NCI-H128 (cell line): ENCODE measurements at regions not wholly inside any gene's neighbourhood (a gene's known extent, or its start where the extent isn't known, plus 50 kb on each side); places are given as distances from the start of the nearest gene placed in this dataset.

Source experiments
- DNase-seq: peaks from one replicate; lab custom pipeline; 2025; ENCODE audit not compliant: unreplicated experiment; lab: John Stamatoyannopoulos, UW

DNA sequence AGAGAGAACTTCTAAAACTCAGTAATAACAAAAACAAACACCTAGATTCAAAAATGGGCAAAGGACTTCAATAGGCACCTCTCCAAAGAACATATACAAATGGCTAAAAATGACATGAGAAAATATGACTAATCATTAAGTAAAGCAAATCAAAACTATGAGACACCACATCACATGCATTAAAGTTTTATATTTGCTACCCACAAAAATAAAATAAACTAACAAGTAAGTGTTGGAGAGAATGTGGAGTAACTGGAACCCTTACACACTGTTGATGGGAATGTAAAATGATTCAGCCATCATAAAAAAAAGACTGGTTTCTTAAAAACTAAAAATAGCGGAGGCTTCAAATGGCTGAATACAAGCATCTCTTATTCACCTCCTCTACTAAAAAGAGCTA lies 262.1 kb upstream of the PKN2 start:
- DNase-seq: no peak

DNA sequence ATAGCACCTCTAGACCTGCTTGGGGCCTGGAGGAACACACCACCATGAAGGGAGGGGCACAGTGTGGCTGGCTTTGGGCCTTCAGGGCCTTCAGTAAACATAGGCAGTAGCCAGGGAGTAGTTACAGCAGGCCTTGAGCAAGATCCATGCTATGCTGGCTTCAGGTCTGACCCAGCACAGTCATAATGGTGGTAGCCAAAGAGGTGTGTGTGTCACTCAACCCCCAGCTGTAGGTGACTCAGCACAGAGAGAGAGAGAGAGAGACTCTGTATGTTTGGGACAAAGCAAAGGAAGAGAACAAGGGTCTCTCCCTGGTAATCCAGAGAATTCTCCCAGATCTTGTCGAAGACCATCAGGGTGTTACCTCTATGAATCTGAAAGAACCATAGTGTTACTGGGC lies 250.5 kb upstream of the PKN2 start:
- DNase-seq: no peak

DNA sequence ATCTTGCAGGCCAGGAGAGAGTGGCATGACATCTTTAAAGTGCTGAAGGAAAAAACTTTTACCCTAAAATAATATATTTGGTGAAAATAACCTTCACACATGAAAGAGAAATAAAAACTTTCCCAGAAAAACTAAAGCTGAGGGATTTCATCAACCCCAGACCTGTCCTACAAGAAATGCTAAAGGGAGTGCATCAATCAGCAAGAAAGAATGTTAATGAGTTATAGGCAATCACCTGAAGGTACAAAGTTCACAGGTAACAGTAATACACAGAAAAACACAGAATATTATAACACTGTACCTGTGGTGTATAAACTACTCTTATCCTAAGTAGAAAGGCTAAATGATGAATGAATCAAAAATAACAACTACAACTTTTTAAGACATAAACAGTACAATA lies 249.2 kb upstream of the PKN2 start:
- DNase-seq: no peak

DNA sequence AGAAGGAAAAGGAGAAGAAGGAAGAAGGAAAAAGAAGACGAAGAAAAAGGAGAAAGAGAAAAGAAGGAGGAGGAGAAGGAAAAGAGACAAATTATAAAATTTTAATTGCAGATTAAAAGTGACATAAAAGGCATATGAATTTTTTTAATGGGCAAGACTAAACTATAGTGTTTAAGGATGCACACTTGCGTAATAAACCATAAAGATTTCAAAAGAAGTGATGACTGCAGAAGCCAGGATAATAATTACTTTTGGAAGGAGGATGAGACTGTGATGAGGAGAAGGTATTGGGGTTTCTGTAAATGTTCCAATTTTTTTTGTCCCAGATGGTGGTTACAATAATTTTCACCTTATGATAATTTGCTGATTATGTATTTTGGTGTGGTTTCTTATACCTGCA lies 243.1 kb upstream of the PKN2 start:
- DNase-seq: no peak

DNA sequence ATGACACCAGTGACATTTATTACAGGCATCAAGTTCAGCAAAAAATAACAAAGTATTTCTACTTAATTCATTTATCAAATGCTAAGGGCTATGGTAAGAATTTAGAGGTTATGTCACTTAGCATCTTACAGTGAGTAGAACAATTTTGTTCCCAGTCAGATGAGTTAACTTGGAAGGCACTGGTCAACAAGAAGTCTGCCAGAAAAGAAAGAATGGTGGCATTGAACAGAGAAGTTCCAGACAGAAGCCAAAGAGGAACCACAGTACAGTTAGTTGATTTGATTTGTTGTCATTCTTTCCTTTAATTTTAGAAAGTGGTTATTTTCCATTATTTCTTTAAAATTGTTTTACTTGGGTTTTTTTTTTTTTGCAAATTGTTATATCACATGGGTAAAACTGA lies 232.2 kb upstream of the PKN2 start:
- DNase-seq: no peak

DNA sequence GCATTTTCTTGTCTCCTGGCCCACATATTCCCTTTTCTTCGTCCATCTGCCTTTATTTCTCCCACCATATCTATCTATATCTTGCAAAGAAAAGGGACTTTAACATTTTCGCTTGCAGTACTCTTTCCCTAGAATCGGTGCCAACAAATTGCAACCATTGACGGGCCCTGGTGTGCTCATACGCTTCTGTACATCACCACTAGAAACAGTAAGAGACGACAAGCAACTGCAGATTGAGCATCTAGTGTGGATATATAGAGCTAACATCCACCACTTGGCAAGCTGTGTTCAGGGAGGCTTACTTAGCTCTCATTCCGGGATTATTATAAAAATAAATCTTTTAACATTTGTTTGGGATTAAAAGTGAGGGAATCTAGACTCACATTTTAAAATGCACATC lies 230.8 kb upstream of the PKN2 start:
- DNase-seq: no peak

DNA sequence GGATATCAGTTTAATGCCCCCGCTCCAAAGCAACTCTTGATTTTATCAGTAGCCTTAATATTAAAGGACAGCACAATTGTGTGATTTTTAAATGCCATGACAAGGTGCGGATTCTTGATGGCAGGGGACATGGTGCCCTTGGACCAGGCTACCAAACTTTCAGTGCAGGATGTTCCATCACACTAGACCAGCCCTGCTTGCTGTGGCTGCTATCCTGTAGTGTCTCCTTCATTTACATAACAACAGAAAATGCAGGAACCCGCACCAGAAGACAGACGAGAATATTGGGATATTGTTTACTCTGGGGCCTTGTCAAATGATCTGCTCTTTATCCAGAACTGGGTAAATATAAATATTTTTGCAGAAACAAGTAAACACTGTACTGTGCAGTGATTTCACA lies 229.3 kb upstream of the PKN2 start:
- no peak for DNase-seq

DNA sequence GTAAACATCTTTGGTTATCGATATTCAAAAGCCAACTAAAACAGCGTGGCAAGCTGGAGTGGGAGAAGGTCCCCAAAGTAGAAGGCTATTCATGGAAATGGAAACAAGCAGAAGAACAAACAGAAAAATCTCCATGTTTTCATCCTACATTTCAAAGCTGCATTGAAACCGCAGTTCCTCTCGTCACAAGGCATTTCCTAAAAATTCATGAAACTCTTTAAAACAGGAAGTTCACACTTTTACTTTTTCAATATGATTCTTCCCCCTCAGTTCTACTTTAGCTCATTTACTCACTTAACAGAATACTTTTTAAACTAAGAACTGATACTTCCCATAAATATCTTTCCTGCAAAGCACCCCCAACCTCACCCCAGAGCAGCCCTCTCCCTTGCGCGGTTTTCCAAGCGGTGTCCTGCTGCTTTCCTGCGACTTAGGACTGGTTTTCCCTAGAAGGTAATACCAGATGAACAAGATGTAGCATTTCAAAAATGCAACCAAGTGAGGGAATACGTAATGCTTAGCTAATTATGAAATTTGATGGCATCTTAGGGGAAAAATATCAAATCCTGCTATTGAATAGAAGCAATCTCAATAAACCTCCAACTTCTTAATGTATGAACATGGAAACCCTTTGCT lies 228.3 kb upstream of the PKN2 start:
- no peak for DNase-seq

DNA sequence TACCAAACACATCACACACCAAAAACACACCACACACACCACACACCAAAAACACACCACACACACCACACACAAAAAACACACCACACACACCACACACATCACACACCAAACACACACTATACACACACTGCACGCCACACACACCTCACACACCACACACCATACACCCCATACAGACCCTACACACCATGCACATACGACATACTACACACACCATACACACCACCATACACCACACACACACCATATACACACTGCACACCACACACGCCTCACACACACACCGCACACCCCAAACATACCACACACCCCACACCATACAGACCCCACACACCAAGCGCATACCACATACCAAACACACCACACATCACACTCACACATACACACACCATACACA lies 226.9 kb upstream of the PKN2 start:
- no peak for DNase-seq

DNA sequence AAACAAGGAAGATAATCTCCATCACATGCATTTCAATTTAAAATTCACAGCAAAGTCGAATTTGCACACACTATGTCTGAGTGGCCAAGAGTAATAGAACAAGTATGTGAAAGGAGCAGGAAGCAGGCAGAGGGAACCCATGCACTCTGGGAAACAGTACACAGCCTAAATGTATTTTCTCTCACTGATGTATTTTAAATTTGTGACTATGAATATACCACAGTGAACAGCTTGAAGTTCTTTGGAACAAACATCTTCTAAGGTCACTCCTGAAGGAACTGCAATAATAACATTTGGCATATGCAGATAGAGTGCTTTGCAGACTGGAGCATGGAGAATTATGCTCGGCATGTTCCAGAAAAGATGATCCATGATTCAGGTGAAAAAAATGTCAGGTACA lies 223.1 kb upstream of the PKN2 start:
- DNase-seq: no peak

DNA sequence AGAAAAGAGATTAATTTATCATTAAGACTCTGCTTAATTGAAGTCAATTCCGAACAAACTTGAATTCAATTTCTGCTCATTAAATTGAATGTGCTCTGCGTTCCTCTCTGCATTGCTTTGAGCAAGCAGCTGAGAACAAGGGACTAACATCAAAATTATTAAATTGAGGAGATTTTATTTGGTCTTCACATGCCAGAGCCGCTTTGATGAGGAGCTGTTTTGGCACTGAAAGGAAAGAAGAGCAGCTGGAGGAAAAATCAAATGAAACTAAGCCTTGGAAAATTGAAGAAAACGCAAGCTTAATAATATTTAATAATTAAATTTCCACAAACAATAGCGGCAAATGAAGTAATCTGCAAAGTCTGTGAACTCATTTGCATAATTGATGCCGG lies 222.0 kb upstream of the PKN2 start:
- DNase-seq: no peak

DNA sequence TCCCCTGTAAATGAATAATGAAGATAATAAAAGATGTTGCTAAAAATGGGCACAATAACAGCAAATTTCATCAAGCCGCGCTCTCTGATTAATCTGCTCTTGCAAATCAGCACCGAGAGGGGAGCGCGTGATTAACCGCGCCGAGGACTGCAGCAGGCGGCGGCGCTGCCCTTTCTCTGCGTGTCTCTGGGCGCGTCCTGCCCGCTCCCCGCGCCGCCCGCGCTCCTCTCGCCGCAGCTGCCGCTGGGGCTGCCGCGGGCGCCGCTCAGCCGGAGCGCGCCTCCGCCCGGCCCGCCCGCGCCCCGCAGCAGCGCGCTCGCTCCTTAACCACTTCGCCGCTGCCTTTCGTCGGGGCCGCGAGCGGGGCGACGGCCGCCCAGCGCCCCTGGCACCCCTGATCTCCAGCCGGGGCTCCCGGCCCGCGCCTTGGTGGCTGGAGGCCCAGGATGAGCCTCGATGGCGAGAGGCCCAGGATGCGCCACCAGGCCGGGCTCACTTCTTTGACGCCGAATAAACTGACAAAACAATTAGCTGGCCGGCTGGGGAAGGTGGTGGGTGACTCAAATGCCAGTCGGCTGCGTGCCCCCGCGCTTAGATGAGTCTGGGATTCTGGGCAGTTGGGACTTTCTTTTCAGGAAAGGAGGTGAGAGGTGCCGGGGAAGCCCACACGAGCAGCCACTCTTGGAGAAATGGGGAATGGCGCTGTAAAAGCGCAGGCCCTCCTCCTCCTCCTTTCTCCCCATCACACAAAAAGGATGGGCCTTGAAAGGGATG lies 221.4 kb upstream of the PKN2 start:
- no peak for DNase-seq

DNA sequence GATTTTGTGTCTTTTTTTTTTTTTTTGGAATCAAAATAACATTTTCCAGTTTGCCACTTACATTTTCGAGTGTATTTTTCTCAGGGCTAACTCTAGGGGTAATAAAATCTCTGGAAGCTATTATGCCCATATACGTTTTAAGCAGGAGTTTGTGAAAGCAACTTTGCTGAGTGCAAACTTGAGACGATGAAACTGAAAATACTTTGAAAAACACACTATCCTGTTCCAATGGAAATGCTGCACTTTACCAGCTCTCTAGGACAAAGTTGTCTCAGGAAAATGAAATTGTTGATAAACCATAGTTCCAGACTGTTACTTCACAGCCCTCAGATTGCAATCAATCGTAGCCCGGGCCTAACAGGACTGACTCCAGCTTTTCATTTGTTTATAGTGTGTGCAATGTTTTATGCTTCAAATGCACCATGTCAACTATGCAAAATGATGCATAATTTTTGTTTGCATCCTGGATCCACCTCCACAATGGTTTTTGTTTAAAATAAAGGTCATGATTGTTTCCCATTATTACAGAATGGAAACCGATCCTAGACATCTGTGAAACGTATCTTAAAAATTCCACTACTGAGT lies 220.6 kb upstream of the PKN2 start:
- DNase-seq: no peak

DNA sequence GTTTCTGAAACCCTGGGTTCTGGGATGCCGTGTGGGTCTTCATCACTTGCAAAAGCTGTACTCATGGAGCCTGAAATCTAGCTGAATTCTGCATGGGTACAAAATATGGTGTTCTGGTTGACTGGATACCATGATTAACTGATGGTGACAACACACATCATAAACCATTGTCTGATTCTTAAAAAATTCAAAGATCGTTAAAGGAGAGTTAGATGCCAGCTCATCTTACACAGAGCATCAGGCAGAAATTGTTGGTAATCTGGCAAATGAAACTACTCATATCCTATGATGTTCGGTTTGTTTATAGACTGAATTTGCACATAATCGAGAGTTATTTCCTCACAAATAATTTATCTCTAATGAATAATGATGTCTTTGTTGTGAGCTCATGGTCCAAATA lies 218.1 kb upstream of the PKN2 start:
- DNase-seq: no peak

DNA sequence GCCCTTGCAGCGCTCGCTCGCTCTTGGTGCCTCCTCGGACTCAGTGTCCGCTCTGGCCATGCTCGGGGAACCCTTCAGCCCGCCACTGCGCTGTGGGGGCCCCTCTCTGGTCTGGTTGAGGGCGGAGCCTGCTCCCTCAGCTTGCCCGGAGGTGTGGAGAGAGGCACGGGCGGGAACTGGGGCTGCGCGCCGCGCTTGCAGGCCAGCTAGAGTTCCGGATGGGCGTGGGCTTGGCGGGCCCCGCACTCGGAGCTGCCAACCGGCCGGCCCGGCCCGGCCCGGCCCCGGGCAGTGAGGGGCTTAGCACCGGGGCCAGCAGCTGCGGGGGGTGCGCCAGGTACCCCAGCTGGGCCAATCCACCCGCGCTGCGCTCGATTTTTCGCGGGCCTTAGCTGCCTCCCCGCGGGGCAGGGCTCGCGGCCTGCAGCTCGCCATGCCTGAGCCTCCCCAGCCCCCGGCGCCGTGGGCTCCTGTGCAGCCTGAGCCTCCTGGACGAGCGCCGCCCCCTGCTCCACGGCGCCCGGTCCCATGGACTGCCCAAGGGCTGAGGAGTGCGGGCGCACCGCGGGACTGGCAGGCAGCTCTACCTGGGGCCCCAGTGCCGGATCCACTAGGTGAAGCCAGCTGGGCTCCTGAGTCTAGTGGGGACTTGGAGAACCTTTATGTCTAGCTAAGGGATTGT lies 217.0 kb upstream of the PKN2 start:
- no peak for DNase-seq

DNA sequence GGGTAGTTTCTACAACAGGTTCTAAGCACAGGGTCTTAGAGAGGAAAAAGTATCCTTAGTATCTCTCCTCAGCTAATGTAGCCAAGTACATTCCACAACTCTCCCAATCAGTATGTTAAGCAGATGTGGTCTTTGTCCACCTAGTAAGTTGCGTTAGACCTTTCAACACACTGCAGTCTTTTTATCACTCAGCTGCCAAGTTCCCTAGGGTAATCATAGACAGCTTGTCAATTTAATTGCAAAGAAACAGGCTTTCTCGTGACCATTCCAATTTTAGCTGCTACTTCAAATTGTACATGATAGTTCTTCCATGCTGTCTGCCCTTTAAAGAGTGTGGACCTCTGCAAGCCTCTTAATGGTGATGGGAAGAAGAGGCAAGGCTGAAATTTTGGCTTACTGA lies 211.8 kb upstream of the PKN2 start:
- no peak for DNase-seq

DNA sequence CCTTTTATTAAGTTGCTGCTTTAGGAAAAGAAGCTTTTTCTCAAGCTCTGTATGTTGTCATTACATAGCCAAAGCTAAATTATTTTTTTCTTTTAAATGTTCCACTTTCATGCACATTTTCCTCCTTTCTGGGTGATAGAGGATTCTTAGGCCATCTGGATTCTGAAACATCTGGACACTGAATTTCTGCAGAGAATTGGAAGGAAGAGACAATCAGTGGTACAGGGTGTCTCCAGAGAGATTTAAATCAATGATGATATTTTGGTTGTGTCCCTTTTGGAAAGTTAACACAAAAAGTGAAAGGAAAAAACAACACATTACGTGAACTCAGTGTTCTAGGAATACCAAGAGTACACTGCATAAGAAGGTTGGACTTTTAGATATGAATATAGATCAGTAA lies 211.4 kb upstream of the PKN2 start:
- no peak for DNase-seq

DNA sequence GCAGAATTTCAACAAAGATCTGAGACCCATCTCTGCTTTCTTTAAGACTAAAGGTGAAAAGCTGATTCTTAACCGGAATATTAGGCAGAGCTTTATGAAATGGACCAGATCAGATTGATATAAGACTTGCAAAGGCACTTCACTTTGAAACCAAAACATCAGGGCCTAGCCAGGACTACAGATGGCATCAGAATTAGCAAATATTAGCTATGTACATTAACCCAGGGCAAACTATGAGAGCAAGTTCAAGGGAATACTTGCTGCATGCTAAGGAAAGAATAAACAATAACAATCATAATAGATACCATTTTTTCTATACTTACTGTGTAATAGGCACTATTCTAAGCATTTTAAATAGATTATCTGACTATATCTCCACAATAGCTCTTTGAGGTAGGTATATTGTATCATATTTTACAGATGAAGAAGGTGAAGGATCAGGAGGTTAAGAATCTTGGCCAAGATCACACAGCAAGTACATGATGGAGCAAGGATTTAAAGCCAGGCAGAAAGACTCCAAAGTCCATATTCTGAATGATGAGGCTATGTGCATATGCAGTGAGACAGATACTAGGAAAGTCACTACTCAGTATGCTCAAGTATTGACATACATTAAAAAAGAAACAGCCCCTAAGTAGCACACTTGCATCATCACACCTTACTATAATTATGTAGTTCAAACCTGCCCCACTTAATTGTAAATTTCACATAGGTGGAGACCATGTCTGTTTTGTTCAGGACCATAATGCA lies 209.3 kb upstream of the PKN2 start:
- DNase-seq: no peak

DNA sequence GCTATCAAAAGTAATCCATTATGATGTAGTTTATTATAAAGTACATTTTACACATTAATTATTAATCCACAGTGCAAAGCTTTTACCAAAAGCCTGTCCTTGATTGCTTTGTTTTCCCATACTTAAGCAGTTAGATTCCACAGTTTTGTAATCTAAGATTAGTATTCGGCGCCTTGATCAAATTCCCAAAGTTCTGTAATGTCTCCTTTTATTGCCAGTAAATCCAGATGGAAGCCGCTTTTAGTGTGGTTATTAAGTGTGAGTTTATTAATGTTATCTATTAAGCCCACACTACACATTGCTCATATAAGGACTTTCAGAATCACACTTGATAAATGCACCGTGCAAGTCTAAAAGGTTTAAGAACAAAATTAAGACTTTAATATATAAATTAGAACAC lies 199.2 kb upstream of the PKN2 start:
- no peak for DNase-seq

DNA sequence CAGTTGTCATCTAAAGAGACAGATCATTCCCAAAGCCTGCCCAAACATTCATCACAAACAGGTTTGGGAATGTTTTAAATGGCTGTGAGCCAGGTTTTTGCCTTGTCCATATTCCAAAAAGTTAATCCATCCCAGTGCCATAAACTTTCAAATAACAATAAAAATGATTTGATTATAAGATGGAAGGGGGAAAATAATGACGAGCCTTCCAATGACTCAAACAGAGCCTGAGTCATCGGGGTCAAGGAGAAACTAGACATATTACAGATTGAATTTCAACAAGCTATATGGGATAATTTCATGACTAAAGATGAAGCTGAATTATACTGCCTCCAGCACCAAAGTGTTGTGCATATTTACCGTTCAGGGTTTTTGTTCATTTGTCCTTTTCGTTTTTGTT lies 195.8 kb upstream of the PKN2 start:
- no peak for DNase-seq

DNA sequence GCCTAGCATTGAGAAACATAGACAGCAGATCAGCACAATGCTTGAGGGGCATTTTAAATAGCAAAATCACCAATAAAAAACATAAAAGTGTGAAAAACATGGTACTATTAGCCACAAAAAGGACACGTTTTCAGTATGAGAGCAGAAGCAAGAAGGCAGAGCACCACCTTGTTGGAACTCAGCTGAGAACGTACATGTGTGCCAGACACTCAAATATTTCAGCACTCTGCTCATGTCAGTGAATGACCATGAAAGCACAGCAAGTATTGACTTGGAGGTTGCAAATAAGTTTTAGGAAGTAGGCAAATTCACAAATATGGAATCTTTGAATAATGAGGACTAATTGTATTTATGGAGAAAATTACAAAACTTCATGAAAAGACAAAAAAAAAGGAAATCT lies 193.4 kb upstream of the PKN2 start:
- DNase-seq: no peak
